Thymus (tissue), 11 donors: ENCODE measurements at regions not wholly inside any gene's neighbourhood (a gene's known extent, or its start where the extent isn't known, plus 50 kb on each side); places are given as distances from the start of the nearest gene placed in this dataset.
A peak's percentile ranks its signal among the peaks of the same experiment; 100 is the strongest.

Experiments
- DNase-seq, 9 donors: peaks; one replicate each; pipeline ENCODE4 v3.0.0-alpha.2; 2013; ENCODE audit warnings: low spot score in 9 of 9, low read depth in 6 of 9, missing footprints in 1 of 9
- H3K27ac ChIP-seq, 2 donors: one replicate each; pipeline ENCODE4 v1.5.1; 2013; ENCODE audit warnings: control low read depth in 1 of 2, low read depth in 1 of 2, low read length in 1 of 2, mild to moderate bottlenecking in 1 of 2, moderate library complexity in 1 of 2
- H3K27me3 ChIP-seq, 2 donors: one replicate each; pipeline ENCODE4 v1.5.1; 2013; ENCODE audit warnings: low read length in 1 of 2; ENCODE audit not compliant: control insufficient read depth in 2 of 2, insufficient read depth in 1 of 2
- H3K36me3 ChIP-seq, 2 donors: one replicate each; pipeline ENCODE4 v1.5.1; 2013; ENCODE audit warnings: low read length in 1 of 2, mild to moderate bottlenecking in 1 of 2, moderate library complexity in 1 of 2; ENCODE audit not compliant: control insufficient read depth in 2 of 2, insufficient read depth in 2 of 2
- H3K4me1 ChIP-seq, 2 donors: one replicate each; pipeline ENCODE4 v1.5.1; 2013; ENCODE audit warnings: low read length in 2 of 2; ENCODE audit not compliant: control insufficient read depth in 2 of 2, insufficient read depth in 2 of 2
- H3K4me3 ChIP-seq, 2 donors: one replicate each; pipeline ENCODE4 v1.5.1; 2013; ENCODE audit warnings: low read length in 2 of 2, control low read depth in 1 of 2, mild to moderate bottlenecking in 1 of 2
- H3K9me3 ChIP-seq, 2 donors: one replicate each; pipeline ENCODE4 v1.5.1; 2013; ENCODE audit warnings: low read length in 1 of 2, mild to moderate bottlenecking in 1 of 2; ENCODE audit not compliant: control insufficient read depth in 2 of 2, insufficient read depth in 1 of 2
- WGBS: extraction: QIAGEN DNeasy Blood & Tissue Kit; methylation state at CpG from one replicate; pipeline ENCODE4 v1.1.7; 2013; 5-methylcytosine and 5-hydroxymethylcytosine counted together
- donor health status: healthy.

DNA sequence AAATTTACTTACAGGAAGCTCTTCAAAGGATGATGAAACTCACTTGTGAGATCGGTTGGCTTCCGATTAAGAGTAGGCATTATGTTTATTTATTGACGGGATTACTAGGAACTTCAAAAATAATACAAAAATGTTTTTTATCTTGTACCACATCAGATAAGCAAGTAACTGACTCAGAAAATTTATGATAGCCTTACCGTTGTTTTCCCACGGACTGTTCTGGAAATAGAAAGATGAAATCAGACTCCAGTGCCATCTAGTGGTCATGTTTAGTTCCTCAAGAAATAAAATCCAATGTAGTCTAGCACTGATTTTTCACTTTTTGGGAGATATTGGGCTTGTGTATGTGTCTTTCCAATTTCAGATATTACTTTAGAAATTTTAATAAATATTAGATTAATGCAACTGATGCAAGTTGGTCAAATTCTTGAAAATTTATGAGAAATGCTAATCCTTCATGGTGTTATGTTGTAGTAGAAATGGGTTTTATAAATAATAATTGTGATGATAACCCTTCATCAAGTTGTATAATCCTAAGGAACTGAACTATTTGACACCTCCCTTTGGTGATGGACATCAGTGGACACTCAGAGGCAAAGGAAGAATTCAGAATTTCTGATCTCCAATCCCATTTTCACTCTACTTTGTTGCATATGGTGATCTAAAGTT, 168.8 kb downstream of the TMEM26 start:
- Histone ChIP-seq H3K4me1 (no peaks in the 10 kb centered on the region), H3K4me3 (peak overlapping the region; percentile 19 to 35), H3K9me3 (no peaks in the 10 kb centered on the region), H3K27me3 (no peaks in the 10 kb centered on the region), H3K27ac (no peak overlapping the region), H3K36me3 (no peaks in the 10 kb centered on the region)
- WGBS: 2% methylated on average over 5 of the region's 5 CpGs
- DNase-seq: peak; percentile 9 to 76 (median 50)

DNA sequence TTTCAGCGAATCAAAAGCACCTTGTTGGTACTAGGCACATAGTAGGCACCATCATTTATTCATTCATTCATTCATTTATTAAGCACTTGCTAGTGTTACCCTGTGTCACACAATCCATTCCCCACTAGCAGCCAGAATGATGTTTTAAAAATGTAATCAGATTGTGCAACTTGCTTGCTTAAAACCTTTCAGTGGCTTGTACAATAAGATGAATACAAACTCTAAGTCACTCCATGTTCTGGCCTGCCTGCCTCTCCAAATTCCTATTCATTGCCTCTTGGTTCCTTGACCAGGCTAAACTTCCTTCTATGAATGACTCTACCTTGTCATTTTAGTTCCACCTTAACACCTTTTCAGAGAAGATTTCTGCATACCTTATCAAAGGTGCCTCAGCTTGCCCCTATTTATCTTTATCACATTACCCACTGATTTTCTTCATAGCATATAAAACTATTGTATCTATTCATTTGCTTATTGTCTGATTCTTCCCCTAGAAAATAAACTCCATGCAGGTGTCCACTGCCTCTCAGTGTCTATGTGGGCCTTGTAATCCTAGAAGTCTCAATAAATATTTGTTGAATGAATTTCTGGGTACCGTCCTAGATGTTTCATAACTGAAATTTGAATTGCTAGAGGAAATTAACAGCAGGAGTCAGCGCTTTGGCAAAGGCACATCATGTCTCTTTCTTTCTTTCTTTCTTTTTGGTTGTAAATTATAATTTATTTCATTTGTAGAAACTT, 169.5 kb downstream of the TMEM26 start:
- 78% methylated on average over 3 of the region's 3 CpGs for WGBS
- peak in 2 of 9 donors; percentile 0 to 15 for DNase-seq
- H3K27me3 ChIP-seq: no peaks in the 10 kb centered on the region
- H3K4me3 ChIP-seq: peak overlapping the region; percentile 19 to 35
- no peaks in the 10 kb centered on the region for H3K9me3 ChIP-seq
- no peak overlapping the region for H3K27ac ChIP-seq
- H3K36me3 ChIP-seq: no peaks in the 10 kb centered on the region
- no peaks in the 10 kb centered on the region for H3K4me1 ChIP-seq

DNA sequence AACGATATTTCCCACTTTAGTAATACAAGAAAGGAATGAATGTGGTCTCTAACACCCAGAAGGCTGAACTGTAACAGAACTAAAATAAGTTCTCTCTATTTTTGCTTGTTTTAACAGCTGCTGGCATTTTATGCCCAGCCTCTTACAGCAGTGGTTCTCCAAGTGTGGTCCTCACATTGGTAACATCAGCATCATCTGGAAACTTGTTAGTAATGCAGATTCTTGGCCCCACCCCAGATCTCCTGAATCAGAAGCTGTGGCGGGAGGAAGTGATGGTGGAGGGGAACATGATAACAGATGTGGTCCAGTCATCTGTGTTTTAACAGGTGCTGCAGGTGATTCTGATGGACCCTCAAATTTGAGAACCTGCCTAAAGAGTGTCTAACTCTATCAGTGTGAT, 170.1 kb downstream of the TMEM26 start:
- H3K4me1 ChIP-seq: no peaks in the 10 kb centered on the region
- H3K4me3 ChIP-seq: no peak overlapping the region
- H3K27me3 ChIP-seq: no peaks in the 10 kb centered on the region
- H3K36me3 ChIP-seq: no peaks in the 10 kb centered on the region
- DNase-seq: no peak
- 89% methylated on average over 2 of the region's 2 CpGs for WGBS
- H3K27ac ChIP-seq: no peak overlapping the region
- no peaks in the 10 kb centered on the region for H3K9me3 ChIP-seq

DNA sequence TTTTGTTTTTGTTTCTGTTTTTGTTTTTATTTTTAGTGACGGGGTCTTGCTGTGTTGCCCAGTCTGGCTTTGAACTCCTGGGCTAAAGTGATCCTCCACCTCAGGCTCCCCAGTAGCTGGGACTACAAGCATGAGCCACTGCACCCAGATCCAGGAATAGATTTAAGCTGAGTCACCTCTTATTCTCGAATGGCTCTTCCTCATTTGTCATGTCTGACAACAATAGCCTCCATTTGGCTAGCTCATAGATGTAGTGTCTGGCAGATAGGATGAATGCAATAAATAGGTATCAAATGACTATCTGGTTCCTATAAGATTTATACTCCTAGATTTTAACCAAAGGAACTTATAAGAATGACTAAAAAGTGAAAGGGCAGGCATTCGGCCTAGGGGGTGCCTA, 172.9 kb downstream of the TMEM26 start:
- H3K4me1 ChIP-seq: no peaks in the 10 kb centered on the region
- WGBS: 79% methylated on average over 3 of the region's 3 CpGs
- H3K36me3 ChIP-seq: no peaks in the 10 kb centered on the region

DNA sequence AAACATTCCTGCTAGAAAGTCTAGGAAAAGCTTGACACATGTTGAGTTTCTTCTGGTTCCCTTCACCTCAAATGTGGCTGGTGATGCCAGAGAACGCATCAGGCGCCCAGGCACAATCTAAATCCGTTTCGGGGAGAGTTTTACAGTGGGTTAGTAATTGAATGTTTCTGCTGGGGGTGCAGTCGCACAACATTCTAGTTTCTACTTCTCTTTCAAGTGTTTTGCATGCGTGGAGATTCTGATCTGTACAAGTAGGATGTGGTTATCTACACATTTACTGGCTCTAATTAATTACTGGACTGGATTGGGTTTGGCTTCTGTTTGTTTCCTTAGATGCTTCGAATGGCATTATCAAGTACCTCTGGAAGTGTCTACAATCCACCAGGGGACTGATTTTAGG, 173.8 kb downstream of the TMEM26 start:
- Histone ChIP-seq H3K36me3 (no peaks in the 10 kb centered on the region), H3K27me3 (no peaks in the 10 kb centered on the region), H3K4me1 (no peaks in the 10 kb centered on the region), H3K27ac (no peak overlapping the region), H3K4me3 (no peak overlapping the region), H3K9me3 (no peaks in the 10 kb centered on the region)
- DNase-seq: no peak
- 95% methylated on average over 7 of the region's 7 CpGs for WGBS

More for the DNA sequence above, 172.9 kb downstream of the TMEM26 start:
- no peak overlapping the region for H3K27ac ChIP-seq
- no peak for DNase-seq
- H3K27me3 ChIP-seq: no peaks in the 10 kb centered on the region
- no peak overlapping the region for H3K4me3 ChIP-seq
- H3K9me3 ChIP-seq: no peaks in the 10 kb centered on the region

DNA sequence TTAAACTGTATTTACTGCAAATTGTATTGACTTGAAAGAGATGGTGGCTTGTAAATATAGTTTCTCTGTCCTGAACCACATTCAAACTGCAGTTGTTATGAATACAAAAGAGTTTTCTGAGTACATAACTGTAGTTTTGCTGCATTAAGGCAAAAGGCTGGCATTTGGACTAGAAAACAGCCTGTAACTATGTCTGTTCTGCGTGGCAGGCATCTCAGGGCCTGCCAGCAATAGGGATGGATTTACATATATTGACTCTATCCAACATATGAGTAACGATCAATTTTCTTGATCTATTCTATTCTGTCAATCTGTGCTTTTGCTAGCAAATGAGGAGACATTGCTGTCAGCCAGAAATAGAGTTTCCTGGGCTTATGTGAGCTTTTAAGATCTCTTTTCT, 174.6 kb downstream of the TMEM26 start:
- H3K4me1 ChIP-seq: no peaks in the 10 kb centered on the region
- H3K27ac ChIP-seq: no peak overlapping the region
- H3K4me3 ChIP-seq: no peak overlapping the region
- WGBS: 95% methylated on average over 2 of the region's 2 CpGs
- H3K9me3 ChIP-seq: no peaks in the 10 kb centered on the region
- H3K36me3 ChIP-seq: no peaks in the 10 kb centered on the region
- no peak for DNase-seq
- H3K27me3 ChIP-seq: no peaks in the 10 kb centered on the region

DNA sequence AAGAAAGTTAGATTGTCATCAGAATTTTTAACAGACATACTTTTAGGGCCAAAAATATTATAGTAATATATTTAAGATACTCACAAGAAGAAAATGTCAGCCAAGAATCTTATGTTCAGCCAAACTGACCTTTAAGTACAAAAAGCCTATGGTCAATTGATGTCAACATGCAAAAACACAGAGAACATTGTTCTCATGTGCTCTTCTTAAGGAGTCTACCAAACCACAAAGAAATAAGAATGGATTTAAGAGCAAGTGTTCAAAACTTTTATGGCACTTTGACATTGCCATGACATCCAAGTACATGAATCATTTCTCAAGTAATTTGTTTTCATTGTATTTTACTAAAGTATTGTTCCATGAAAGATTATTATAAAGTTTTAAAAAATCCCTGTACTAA, 180.4 kb downstream of the TMEM26 start:
- Histone ChIP-seq H3K27me3 (no peaks in the 10 kb centered on the region), H3K4me3 (no peak overlapping the region)
- DNase-seq: no peak

DNA sequence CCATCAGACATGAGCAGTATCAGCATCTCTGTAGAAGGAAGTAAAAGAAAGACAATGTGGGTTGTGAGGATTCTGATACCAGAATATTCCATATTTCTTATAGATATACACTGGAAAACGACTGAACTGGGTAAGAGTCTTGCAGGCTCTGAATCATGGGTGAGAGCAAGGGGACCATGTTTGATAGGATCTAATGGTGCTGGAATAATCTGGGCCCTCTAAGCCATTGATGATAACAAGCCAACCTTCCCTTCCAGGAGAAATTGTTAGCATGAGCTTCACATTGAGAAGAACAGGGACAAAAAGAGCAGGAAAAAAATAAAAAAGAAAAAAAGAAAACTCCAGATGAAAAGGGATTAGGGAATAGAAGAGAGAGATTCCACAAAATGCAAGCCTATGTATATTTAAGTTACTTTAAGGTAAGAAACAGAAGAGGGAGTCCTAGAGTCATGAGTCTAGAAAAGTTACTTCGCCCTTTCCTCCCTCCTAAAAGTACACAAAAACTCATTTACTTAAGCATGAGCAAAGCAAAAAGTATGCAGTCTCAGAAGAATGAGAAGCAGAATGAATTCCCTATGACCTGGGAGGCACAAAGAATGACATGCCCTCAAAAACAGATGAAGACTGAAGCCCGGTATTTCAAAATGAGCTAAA, 181.9 kb downstream of the TMEM26 start:
- H3K27ac ChIP-seq: no peak overlapping the region
- no peaks in the 10 kb centered on the region for H3K4me1 ChIP-seq
- no peaks in the 10 kb centered on the region for H3K36me3 ChIP-seq
- WGBS: 89% methylated on average over 3 of the region's 3 CpGs
- H3K27me3 ChIP-seq: no peaks in the 10 kb centered on the region
- no peak overlapping the region for H3K4me3 ChIP-seq
- H3K9me3 ChIP-seq: no peaks in the 10 kb centered on the region
- no peak for DNase-seq

More for the DNA sequence above, 180.4 kb downstream of the TMEM26 start:
- Histone ChIP-seq H3K4me1 (no peaks in the 10 kb centered on the region), H3K27ac (no peak overlapping the region), H3K36me3 (no peaks in the 10 kb centered on the region), H3K9me3 (no peaks in the 10 kb centered on the region)

DNA sequence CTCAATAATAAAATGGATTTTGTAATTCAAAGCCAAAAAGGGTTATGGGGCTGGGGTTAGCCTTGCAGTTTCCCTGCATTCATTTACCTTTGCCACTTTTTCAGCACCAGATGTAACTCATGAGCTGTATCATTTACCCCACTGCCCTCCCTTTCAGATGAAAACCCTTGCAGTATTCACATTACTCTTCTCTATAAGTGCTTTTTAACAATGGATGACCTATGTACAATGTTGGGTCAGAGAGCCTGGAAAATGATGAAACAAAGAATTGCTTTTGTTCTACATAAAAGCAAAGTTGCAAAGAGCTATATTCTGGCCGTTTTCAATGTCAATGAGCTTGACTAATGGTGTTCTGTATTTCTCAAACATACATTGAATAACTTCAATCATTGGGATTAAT, 189.7 kb downstream of the TMEM26 start:
- Histone ChIP-seq H3K4me1 (no peaks in the 10 kb centered on the region), H3K4me3 (no peak overlapping the region), H3K27ac (no peak overlapping the region), H3K9me3 (no peaks in the 10 kb centered on the region), H3K36me3 (no peaks in the 10 kb centered on the region), H3K27me3 (no peaks in the 10 kb centered on the region)
- DNase-seq: no peak
- 88% methylated on average over 1 of the region's 1 CpG for WGBS
